Lung (tissue), 11 donors: ENCODE measurements at regions not wholly inside any gene's neighbourhood (a gene's known extent, or its start where the extent isn't known, plus 50 kb on each side); places are given as distances from the start of the nearest gene placed in this dataset.

Experiments used
- ATAC-seq: fragments of 200-7000 bp; cut with Tn5 transposase; one replicate; pipeline ENCODE4 v1.9.1; 2020; ENCODE audit warnings: moderate number of reproducible peaks; ENCODE audit not compliant: insufficient read depth, low FRiP score
- DNase-seq, 3 donors: peaks; one replicate each; pipeline ENCODE4 v3.0.0-alpha.2; 2013 to 2017
- H3K27ac ChIP-seq, 2 donors: one replicate each; pipeline ENCODE4 v1.5.1; 2013; ENCODE audit warnings: mild to moderate bottlenecking in 2 of 2, moderate library complexity in 2 of 2, control low read depth in 1 of 2, inconsistent platforms in 1 of 2, low read depth in 1 of 2, low read length in 1 of 2
- H3K27me3 ChIP-seq, 3 donors: one replicate each; pipeline ENCODE4 v1.5.1; 2013; ENCODE audit warnings: low read length in 2 of 3; ENCODE audit not compliant: control insufficient read depth in 3 of 3, insufficient read depth in 3 of 3
- H3K36me3 ChIP-seq, 4 donors: one replicate each; pipeline ENCODE4 v1.5.1; 2013; ENCODE audit warnings: low read length in 4 of 4, mild to moderate bottlenecking in 1 of 4, moderate library complexity in 1 of 4; ENCODE audit not compliant: control insufficient read depth in 4 of 4, insufficient read depth in 4 of 4
- H3K4me1 ChIP-seq, 5 donors: one replicate each; pipeline ENCODE4 v1.5.1; 2013; ENCODE audit warnings: low read length in 5 of 5, mild to moderate bottlenecking in 2 of 5, moderate library complexity in 1 of 5; ENCODE audit not compliant: control insufficient read depth in 5 of 5, insufficient read depth in 5 of 5
- H3K4me3 ChIP-seq: one replicate; pipeline ENCODE4 v1.5.1; 2013; ENCODE audit warnings: mild to moderate bottlenecking, control low read depth, moderate library complexity
- H3K9ac ChIP-seq, 2 donors: one replicate each; pipeline ENCODE4 v1.5.1; 2013; ENCODE audit warnings: low read length in 2 of 2, control low read depth in 1 of 2; ENCODE audit not compliant: insufficient read depth in 1 of 2
- H3K9me3 ChIP-seq, 4 donors: one replicate each; pipeline ENCODE4 v1.5.1; 2013; ENCODE audit warnings: low read length in 3 of 4, mild to moderate bottlenecking in 1 of 4, moderate library complexity in 1 of 4; ENCODE audit not compliant: control insufficient read depth in 4 of 4, insufficient read depth in 3 of 4
- WGBS, 2 donors: extraction: QIAGEN DNeasy Blood & Tissue Kit; methylation state at CpG; one replicate each; pipeline ENCODE4 v1.1.7; 2013; 5-methylcytosine and 5-hydroxymethylcytosine counted together
- TF ChIP-seq, protein P1 (sequence below): IDR thresholded peaks from 2 replicates; pipeline ENCODE4 v1.5.1; 2012; ENCODE audit warnings: mild to moderate bottlenecking; ENCODE audit errors: control extremely low read depth, extremely low read depth
- donor health status: control.
- donor health status: control.
- donor health status: Bipolar disorder and iron deficiency.
- donor health status: healthy.
- donor health status: DM: yes; HTN: yes; CAD: no.

DNA sequence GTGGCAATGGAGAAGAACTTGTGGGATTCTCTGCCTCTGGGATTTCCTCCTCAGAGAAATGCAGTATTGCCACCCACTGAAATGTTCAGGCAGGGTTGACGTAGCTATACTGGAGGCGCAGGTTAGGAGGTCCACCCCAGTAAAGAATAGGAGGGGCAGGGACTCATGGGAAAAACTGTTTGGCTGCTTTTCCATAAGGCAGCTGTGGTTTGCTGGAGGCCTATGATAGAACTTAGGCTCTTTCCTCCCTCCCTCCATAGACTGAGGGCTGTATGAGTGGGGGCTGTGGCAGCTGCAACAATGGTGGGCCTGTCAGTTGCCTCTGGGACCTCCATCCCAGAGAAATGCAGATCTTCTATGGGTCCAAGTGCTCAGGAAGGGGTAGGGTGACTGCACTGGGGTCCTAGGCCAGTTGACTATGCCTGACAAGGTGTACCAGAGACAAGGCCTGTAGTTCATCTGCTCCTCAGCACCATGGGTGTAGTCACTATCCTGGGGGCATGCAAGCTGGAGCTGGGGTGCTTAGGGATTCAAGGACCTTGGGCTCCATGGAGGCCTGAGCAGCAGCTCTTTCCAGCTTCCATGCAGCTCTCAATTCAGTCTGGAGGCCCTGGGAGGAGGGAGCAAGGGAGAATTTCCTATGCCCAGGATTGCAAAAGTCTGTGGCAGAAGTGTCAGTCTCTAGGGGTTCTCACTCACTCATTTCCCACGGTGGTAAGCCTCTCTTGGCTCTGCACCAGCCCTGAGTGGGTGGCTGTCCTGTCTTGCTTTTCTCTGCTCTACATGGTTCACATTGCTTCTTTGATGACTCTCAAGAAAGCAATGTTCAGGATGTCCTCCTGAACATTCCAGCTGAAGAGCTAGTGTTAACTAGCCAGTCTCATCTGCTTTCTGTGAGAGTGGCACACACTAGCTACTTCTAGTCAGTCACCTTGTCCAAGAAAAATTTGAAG, 353.0 kb downstream of the IDS start:
- Histone ChIP-seq H3K4me1 (no peaks in the 10 kb centered on the region), H3K27ac (no peak overlapping the region), H3K4me3 (no peak overlapping the region), H3K36me3 (no peaks in the 10 kb centered on the region), H3K9me3 (peaks cover 0 to 5% (median 0%) of the 10 kb centered on the region in 4 donors), H3K27me3 (no peaks in the 10 kb centered on the region), H3K9ac (no peak overlapping the region)
- WGBS, 2 donors: 62 to 67% methylated on average over 3 of the region's 3 CpGs
- ATAC-seq: no peak
- no peak for DNase-seq
- TF ChIP-seq, protein P1, sequence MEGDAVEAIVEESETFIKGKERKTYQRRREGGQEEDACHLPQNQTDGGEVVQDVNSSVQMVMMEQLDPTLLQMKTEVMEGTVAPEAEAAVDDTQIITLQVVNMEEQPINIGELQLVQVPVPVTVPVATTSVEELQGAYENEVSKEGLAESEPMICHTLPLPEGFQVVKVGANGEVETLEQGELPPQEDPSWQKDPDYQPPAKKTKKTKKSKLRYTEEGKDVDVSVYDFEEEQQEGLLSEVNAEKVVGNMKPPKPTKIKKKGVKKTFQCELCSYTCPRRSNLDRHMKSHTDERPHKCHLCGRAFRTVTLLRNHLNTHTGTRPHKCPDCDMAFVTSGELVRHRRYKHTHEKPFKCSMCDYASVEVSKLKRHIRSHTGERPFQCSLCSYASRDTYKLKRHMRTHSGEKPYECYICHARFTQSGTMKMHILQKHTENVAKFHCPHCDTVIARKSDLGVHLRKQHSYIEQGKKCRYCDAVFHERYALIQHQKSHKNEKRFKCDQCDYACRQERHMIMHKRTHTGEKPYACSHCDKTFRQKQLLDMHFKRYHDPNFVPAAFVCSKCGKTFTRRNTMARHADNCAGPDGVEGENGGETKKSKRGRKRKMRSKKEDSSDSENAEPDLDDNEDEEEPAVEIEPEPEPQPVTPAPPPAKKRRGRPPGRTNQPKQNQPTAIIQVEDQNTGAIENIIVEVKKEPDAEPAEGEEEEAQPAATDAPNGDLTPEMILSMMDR: no peak

DNA sequence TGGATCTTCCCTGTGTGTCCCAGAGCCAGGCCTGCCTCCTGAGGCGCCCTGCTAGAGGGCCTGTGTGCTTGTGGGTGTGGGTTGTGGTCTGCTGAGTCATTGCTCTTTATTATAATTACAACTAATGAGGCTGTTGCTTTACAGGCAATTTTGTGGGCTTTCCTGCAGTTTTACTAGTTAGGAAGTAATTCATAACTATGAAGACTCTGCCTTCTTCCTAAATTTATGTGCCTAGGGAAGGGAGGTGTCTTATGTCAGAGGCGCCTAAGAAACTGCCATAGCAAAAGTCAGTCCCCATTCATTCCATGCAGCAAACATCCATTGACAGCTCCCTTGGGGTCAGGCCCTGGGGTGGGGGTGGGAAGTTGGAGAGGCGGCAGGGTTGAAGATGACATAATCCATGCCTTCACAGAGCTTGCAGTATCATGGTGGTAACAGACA, 359.2 kb downstream of the IDS start:
- Histone ChIP-seq H3K27ac (no peak overlapping the region), H3K9me3 (peaks cover 0 to 4% (median 0%) of the 10 kb centered on the region in 4 donors), H3K36me3 (no peaks in the 10 kb centered on the region), H3K4me3 (no peak overlapping the region), H3K27me3 (peaks cover 0 to 2% (median 0%) of the 10 kb centered on the region in 3 donors), H3K4me1 (no peaks in the 10 kb centered on the region), H3K9ac (no peak overlapping the region)
- DNase-seq (peak in 2 of 3 donors; percentile 21 to 53), ATAC-seq (no peak)
- TF ChIP-seq, protein P1: no peak
- WGBS, 2 donors: 38 to 50% methylated on average over 2 to 3 of the region's 3 CpGs

DNA sequence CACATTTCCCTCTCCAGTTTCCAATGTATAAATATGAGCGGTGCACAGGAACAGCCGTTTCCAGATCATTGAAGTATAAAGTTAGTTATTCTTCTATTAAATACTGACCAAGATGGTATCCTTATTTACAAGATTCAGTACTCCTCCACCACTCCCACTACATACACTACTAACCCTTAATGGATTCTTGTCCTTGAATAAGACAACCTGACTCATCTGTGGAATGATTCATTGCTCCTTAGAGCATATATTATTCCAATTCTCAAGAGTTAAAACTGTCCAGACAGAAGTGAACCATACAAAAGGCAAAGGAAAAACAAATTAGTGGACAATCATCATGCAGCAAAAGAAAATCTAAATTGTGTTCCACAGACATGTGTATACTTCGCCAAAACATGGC, 373.3 kb downstream of the IDS start:
- no peaks in the 10 kb centered on the region for H3K4me1 ChIP-seq
- H3K9me3 ChIP-seq: peaks cover 0 to 2% (median 0%) of the 10 kb centered on the region in 4 donors
- no peak overlapping the region for H3K27ac ChIP-seq
- H3K9ac ChIP-seq: no peak overlapping the region
- no peak for DNase-seq
- no peaks in the 10 kb centered on the region for H3K27me3 ChIP-seq
- ATAC-seq: no peak
- H3K36me3 ChIP-seq: no peaks in the 10 kb centered on the region
- no peak overlapping the region for H3K4me3 ChIP-seq
- TF ChIP-seq, protein P1: no peak
- 82 to 96% methylated on average over 3 of the region's 3 CpGs for WGBS, 2 donors
